ENCODE measurements at regions not wholly inside any gene's neighbourhood (a gene's known extent, or its start where the extent isn't known, plus 50 kb on each side); places are given as distances from the start of the nearest gene placed in this dataset.

GRCh38 chr5:14968796-14969195, 97.2 kb upstream of the ANKH start:
- TF ChIP-seq GATA2 (IDR thresholded peaks at IDR 0.05; ENCODE audit: low read depth, low read length): no peak
- no peak for TF ChIP-seq GATA3 (IDR thresholded peaks at IDR 0.05; ENCODE audit: low read depth, low read length)
